Fibroblast of lung (primary cell): ENCODE measurements at regions not wholly inside any gene's neighbourhood (a gene's known extent, or its start where the extent isn't known, plus 50 kb on each side); places are given as distances from the start of the nearest gene placed in this dataset.

Experiments used
- DNase-seq, 2 donors: peaks; one replicate each; pipeline versions ENCODE4 v3.0.0 to v3.0.0-alpha.2; 2010; ENCODE audit warnings: low read depth in 2 of 2
- H2AFZ ChIP-seq: 2 replicates; pipeline ENCODE4 v1.5.1; 2012; ENCODE audit warnings: low read length, control low read depth, inconsistent platforms
- H3K27ac ChIP-seq: 2 replicates; pipeline ENCODE4 v1.5.1; 2011; ENCODE audit warnings: low read length, control low read depth; ENCODE audit not compliant: insufficient read depth
- H3K27me3 ChIP-seq: 2 replicates; pipeline ENCODE4 v1.5.1; 2011; ENCODE audit warnings: mild to moderate bottlenecking, low read length; ENCODE audit not compliant: control insufficient read depth, insufficient read depth
- H3K36me3 ChIP-seq: 2 replicates; pipeline ENCODE4 v1.5.1; 2011; ENCODE audit warnings: low read length; ENCODE audit not compliant: control insufficient read depth, insufficient read depth
- H3K4me1 ChIP-seq: 2 replicates; pipeline ENCODE4 v1.5.1; 2011; ENCODE audit warnings: low read length; ENCODE audit not compliant: control insufficient read depth, insufficient read depth; ENCODE audit errors: extremely low read depth
- H3K4me2 ChIP-seq: 2 replicates; pipeline ENCODE4 v1.5.1; 2011; ENCODE audit warnings: low read length, control low read depth; ENCODE audit not compliant: insufficient read depth; ENCODE audit errors: extremely low read depth
- H3K4me3 ChIP-seq, 4 experiments: fragments of 200-600 bp in 1 of 4; sonication (generic) in 1 of 4; replicated peaks in 1 of 4; 2 replicates each; pipeline ENCODE4 v1.5.1; 2011 to 2016; ENCODE audit warnings: low read length in 4 of 4, low read depth in 3 of 4, mild to moderate bottlenecking in 3 of 4, control low read depth in 2 of 4, inconsistent platforms in 1 of 4, mixed read lengths in 1 of 4; ENCODE audit not compliant: insufficient read depth in 1 of 4; ENCODE audit errors: control extremely low read depth in 1 of 4
- H3K79me2 ChIP-seq: 2 replicates; pipeline ENCODE4 v1.5.1; 2012; ENCODE audit warnings: mild to moderate bottlenecking, low read length, inconsistent platforms; ENCODE audit not compliant: control insufficient read depth, insufficient read depth
- H3K9ac ChIP-seq: 2 replicates; pipeline ENCODE4 v1.5.1; 2011; ENCODE audit warnings: mild to moderate bottlenecking, low read length, control low read depth; ENCODE audit not compliant: insufficient read depth
- H3K9me3 ChIP-seq: 2 replicates; pipeline ENCODE4 v1.5.1; 2012; ENCODE audit warnings: low read depth, low read length; ENCODE audit not compliant: control insufficient read depth, insufficient read depth
- H4K20me1 ChIP-seq: 2 replicates; pipeline ENCODE4 v1.5.1; 2011; ENCODE audit warnings: low read length; ENCODE audit not compliant: control insufficient read depth, insufficient read depth; ENCODE audit errors: extremely low read depth
- CTCF ChIP-seq, 2 donors: IDR thresholded peaks in 1 of 2; conservative IDR thresholded peaks in 1 of 2; 1 replicate in 1 of 2; 2 replicates in 1 of 2; pipeline ENCODE4 v1.5.1; 2011 to 2012; ENCODE audit warnings: low read length in 2 of 2, control low read depth in 1 of 2, inconsistent platforms in 1 of 2, low read depth in 1 of 2, mild to moderate bottlenecking in 1 of 2
- EZH2 ChIP-seq: IDR thresholded peaks from 2 replicates; pipeline ENCODE4 v1.5.1; 2012; ENCODE audit warnings: low read length, control low read depth, mild to moderate bottlenecking; ENCODE audit errors: missing control alignments

- no peak overlapping the region for H3K4me3 ChIP-seq
- TF ChIP-seq EZH2 (no peak), CTCF (conservative IDR thresholded peaks at IDR 0.05 in 1 of 2, IDR thresholded peaks at IDR 0.05 in 1 of 2; ENCODE audit: low read depth in 1 of 2, low read length in 2 of 2) (no peak)
- no peaks in the 10 kb centered on the region for H3K79me2 ChIP-seq
- no peaks in the 10 kb centered on the region for H3K27me3 ChIP-seq
- no peaks in the 10 kb centered on the region for H4K20me1 ChIP-seq
- no peak overlapping the region for H2AFZ ChIP-seq
- no peak overlapping the region for H3K9ac ChIP-seq
- H3K4me2 ChIP-seq, result no peak overlapping the region
- H3K4me1 ChIP-seq, result peaks cover 2% of the 10 kb centered on the region
- no peaks in the 10 kb centered on the region for H3K36me3 ChIP-seq
- H3K9me3 ChIP-seq, result no peaks in the 10 kb centered on the region
- H3K27ac ChIP-seq, result no peak overlapping the region
- peak in 1 of 2 donors; percentile 58 for DNase-seq
Measured at GRCh38 chr6:84625506-84625905, 138.9 kb downstream of the TBX18 start.

GRCh38 chr6:84623956-84624680, 140.3 kb downstream of the TBX18 start:
- DNase-seq, result peak; percentile 46 to 95
- H3K36me3 ChIP-seq, result no peaks in the 10 kb centered on the region
- peak overlapping the region; percentile 38 for H3K4me2 ChIP-seq
- H3K9me3 ChIP-seq, result no peaks in the 10 kb centered on the region
- no peak overlapping the region for H3K4me3 ChIP-seq
- no peaks in the 10 kb centered on the region for H3K79me2 ChIP-seq
- no peaks in the 10 kb centered on the region for H3K27me3 ChIP-seq
- no peak overlapping the region for H2AFZ ChIP-seq
- TF ChIP-seq EZH2, result no peak
- no peak for TF ChIP-seq CTCF (conservative IDR thresholded peaks at IDR 0.05 in 1 of 2, IDR thresholded peaks at IDR 0.05 in 1 of 2; ENCODE audit: low read depth in 1 of 2, low read length in 2 of 2)
- H3K9ac ChIP-seq, result no peak overlapping the region
- peaks cover 2% of the 10 kb centered on the region for H3K4me1 ChIP-seq
- H3K27ac ChIP-seq, result no peak overlapping the region
- H4K20me1 ChIP-seq, result no peaks in the 10 kb centered on the region

- Histone ChIP-seq H3K27ac (peak overlapping the region; percentile 80), H3K79me2 (no peaks in the 10 kb centered on the region), H3K4me2 (peak overlapping the region; percentile 59), H3K9me3 (no peaks in the 10 kb centered on the region), H3K9ac (no peak overlapping the region), H4K20me1 (no peaks in the 10 kb centered on the region), H3K4me3 (no peak overlapping the region), H3K27me3 (no peaks in the 10 kb centered on the region), H3K4me1 (peaks cover 7% of the 10 kb centered on the region), H2AFZ (peak overlapping the region; percentile 29), H3K36me3 (no peaks in the 10 kb centered on the region)
- DNase-seq, result peak; percentile 71 to 76
- TF ChIP-seq EZH2, result no peak
- TF ChIP-seq CTCF (conservative IDR thresholded peaks at IDR 0.05 in 1 of 2, IDR thresholded peaks at IDR 0.05 in 1 of 2; ENCODE audit: low read depth in 1 of 2, low read length in 2 of 2), result no peak
Measured at GRCh38 chr6:84618836-84619235, 145.6 kb downstream of the TBX18 start.
